NT2/D1 (cell line): ENCODE measurements at regions not wholly inside any gene's neighbourhood (a gene's known extent, or its start where the extent isn't known, plus 50 kb on each side); places are given as distances from the start of the nearest gene placed in this dataset.

Experiments used
- YY1 ChIP-seq: IDR thresholded peaks from 2 replicates; pipeline ENCODE4 v1.6.1; 2011; ENCODE audit not compliant: insufficient read length, insufficient read depth
- ZNF274 ChIP-seq: IDR thresholded peaks from 2 replicates; pipeline ENCODE4 v1.6.1; 2011; ENCODE audit warnings: mild to moderate bottlenecking, low read depth, low read length

DNA sequence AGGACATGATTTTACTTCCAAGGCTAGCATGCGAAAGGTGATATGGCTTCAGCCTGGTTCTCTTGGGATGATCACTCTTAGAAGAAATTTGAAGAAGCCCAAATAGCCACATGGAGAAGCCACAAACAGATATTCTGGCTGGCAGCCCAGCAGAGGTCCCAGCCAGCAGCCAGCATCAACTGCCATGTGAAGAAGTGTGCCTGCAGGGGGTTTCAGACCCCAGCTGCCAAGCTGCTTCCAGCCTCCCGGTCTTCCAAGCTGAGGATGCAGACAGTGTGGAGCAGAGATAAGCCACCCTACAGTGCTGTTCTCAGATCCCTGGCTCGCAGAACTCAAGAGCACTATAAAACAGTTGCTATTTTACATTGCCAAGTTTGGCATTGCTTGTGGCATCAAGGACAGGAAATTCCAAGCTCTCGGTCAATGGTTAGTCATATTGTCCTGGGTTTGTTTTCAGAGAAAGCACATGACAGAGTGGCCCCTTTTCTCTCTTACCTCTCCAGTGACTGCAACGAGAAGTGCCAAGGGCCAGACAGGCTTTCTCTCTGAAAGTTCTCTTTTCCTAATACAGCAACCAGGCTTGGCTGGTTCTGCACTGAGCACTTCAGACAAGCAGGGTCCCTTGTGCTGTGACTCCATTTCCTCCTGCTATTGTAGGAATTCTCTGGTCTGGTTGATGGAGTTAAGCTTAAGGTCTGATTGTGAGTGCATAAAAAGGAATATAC lies 223.7 kb downstream of the ANKRD30B start:
- no peak for TF ChIP-seq ZNF274
- TF ChIP-seq YY1, result no peak
